ENCODE measurements at regions not wholly inside any gene's neighbourhood (a gene's known extent, or its start where the extent isn't known, plus 50 kb on each side); places are given as distances from the start of the nearest gene placed in this dataset.

- no peak for TF ChIP-seq CTCF (IDR thresholded peaks at IDR 0.05)
- no peak for TF ChIP-seq POLR2A (IDR thresholded peaks at IDR 0.05)
Measured at GRCh38 chr11:106177311-106177710, 99.8 kb downstream of the AASDHPPT start.

Data from adrenal gland (tissue), 5 donors.